ENCODE measurements at regions not wholly inside any gene's neighbourhood (a gene's known extent, or its start where the extent isn't known, plus 50 kb on each side); places are given as distances from the start of the nearest gene placed in this dataset.
A peak's percentile ranks its signal among the peaks of the same experiment; 100 is the strongest.
"Not testable (repeated sequence)": the region's sequence is repeated elsewhere in the genome, so short reads cannot be mapped to it uniquely, and the experiment has no call there.

DNA sequence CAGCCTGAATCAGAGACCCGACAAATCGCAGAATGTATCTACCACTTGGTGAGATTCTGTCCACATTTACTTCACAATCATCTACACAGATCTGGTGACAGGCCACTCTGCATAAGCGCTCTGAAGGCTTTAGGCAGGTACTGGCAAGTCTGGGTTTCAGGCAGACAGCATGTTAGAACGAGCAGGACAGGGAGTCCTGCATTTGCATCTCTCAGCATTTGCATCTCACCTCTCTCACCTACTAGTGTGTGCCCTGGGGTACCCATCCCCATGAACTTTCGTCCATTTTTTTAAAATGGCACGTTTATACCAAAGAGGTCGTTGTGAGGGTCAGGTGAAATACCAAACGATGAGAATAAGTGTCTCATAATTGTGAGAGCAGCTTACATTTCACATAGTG, 108.2 kb downstream of the SPATA31A1 start:
- not testable (repeated sequence) for DNase-seq

DNA sequence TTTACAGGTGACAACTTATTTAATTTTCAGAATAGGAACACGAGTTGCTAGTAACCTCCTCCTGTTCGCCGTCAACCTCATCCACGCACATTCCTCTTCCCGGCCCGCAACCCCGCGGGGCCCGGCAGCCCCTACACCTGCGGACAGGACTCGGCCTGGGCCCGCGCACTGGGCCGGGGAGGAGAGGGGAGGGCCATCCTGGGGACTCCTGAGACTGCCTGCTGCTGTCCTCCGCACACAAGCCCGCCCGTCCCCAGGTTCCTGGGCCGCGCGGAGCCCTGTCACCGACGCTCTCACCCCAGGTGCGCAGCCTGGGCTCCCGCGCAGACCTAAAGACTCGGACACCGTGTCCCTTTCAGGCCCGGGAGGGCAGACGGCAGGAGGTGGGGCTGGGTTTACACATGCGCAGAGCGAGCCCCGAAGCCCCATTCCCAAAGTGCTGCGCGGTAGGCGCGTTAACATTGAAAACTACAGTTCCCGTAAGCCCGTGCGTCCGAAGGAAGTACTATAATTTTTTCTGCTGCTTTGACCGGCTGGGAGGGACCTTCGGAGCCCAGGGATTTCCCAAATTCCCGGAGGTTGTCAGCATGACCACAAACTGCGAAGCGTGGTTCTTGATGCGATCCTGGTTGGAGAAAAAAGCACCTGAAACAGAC, 108.8 kb downstream of the SPATA31A1 start:
- DNase-seq = peak; percentile 86

DNA sequence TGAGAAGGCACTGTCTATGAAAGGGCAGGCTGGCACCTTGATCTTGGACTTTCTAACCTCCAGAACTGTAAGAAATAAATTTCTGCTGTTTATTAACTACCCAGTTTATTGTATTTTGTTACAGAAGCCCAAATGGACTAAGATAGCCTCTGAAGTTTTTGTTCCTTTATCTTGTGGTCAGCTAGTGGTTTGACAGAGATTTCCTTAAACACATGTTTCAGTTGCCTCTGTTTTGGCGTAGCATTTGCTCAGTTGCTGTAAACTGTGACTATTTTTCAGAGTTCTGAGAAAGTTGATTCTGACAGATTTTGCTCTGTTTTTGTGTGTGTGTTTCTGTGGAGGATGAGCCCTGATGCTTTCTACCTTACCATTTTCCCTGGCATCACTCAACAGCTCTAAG, 119.0 kb downstream of the SPATA31A1 start:
- DNase-seq = not testable (repeated sequence)

DNA sequence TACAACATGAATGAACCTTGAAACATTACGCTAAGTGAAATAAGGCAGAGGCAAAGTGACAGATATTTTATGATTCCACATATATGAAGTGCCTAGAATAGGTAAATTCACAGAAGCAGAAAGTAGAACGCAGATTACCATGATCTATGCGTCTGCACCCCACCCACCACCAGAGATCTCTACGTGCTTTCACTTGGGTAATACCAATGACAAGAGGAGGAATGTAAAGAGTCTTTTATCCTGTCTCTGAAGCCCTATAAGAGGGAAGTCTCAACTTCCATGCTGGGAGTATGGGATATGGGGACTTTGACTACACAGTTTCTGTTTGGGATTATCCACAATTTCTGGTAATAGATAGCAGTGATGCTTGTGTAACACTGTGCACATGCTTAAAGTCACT, 127.6 kb downstream of the SPATA31A1 start:
- DNase-seq = not testable (repeated sequence)

DNA sequence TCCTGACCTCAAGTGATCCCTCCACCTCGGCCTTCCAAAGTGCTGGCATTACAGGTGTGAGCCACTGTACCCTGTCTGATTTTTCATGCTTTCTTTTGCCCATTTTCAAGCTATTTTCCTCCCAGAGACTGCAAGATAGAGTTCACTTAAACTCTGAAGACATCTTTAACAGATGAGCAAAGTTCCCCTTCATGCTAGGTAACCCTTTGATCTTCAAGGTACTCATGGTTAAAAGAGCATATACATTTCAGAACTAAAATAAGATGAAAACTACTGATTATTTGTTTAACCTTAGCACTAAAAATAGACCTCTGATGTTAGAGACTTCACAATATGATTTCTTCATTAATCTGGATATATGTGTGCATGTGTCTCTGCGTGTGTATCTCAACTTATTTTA, 128.4 kb downstream of the SPATA31A1 start:
- not testable (repeated sequence) for DNase-seq

DNA sequence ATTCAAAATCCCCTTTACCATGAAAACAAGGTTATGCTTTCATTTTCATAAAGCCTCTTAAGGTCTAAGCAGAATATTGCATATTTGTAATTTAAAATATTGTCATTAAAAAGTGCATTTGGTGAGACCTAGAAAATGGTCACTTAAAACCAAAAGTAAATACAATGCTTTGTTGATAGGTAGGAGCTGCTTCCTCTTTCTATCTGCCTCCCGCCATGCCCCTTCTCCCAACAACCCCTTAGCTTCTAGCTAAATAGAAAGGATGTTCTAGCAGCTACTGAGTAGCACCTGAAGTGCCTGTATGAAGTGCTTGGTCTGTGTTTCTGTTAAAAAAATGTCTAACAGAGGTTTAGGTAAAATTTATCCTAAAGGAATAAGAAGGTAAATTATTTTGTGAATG, 128.8 kb downstream of the SPATA31A1 start:
- not testable (repeated sequence) for DNase-seq

DNA sequence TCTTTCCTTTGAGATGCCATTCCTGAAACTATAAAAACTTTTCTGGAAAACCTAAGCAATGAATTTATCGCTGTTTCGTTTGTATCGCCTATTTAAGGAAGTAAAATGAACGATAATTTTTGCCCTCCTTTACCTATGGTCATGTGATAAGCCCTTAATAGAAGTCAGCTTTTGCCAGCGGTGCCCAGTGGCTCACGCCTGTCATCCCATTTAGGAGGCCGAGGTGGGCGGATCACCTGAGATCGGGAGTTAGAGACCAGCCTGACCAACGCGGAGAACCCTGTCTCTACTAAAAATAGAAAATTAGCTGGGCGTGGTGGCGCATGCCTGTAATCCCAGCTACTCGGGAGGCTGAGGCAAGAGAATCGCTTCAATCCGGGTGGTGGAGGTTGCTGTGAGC, 132.0 kb downstream of the SPATA31A1 start:
- DNase-seq = not testable (repeated sequence)

DNA sequence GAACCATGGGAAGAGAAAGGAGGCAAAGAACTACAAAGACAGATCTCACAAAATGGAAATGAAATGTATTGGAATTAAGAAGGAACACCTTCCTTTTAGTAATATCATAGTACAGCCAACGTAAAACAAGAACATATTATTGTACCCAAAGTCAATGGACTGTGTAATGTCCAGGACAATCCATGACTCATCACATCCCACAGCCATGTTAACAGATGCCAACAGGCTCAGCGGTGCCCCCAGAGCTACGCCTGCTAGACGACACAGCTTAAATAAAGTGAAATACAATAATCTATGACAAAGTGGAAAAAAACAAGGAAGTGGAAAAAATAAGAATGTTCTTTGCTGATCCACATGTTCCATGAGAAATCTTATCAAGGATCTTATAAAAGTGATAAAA, 140.8 kb downstream of the SPATA31A1 start:
- not testable (repeated sequence) for DNase-seq

DNA sequence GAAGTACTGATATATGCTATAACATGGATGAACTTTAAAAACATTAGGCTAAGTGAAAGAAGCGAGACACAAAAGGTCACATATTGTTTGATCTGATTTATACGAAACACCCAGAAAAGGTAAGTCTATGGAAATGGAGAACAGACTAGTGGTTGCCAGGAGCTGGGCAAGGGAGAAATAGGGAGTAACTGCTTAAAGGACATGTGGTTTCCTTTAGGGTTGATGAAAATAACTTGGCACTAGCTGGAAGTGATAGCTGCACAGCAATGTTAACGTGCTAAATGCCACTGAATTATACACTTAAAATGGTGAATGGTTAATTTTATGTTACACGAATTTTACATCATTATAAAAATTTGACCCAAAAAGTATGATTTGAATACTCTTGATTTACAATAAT, 147.7 kb downstream of the SPATA31A1 start:
- DNase-seq = not testable (repeated sequence)

DNA sequence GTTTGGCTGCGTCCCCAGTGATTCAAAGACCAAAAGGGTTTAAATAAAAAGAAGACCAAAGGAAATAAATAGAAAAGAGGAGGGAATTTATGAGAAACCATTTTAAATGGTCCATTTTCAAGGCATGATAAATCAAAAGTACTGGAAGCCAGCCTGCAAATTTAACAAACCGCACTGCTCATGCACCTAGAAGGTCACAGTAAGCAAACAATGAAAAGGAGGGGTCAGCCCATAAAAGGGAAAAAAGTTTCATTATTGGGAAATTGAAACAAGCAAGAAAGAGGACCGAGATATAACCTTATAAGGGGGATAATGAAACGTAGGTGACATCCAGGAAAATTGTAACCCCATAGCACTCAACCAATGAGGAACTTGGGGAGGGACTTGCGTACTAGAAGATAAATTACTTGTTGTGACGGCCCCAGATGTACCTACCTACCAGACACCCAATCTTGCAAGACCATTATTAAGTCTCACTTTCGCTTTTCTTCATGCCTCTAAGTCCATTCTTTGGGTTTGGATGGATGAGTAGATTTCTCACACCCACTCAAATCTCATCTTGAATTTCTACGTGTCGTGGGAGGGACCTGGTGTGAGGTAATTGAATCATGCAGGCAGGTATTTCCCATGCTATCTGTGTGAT, 172.0 kb downstream of the SPATA31A1 start:
- DNase-seq = not testable (repeated sequence)

DNA sequence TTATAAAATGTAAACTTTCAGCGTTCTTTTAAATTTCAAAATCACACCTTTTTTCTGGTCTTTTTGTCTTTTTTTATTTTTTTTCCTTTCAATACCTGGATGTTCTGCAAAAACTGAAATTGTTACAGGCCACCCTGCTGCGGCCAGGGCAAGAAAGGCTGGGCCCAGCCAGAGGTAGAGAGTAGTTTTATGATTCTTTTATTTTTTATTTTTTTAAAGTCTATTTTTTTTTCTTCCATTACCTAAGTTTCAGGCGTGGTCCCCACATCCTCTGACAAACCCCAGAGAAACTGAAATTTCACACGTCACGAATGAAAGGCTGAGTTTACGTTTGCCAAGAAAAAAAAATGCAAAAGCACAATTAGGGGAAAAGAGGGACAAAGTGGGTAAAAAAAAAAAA, 177.1 kb downstream of the SPATA31A1 start:
- DNase-seq = not testable (repeated sequence)

DNA sequence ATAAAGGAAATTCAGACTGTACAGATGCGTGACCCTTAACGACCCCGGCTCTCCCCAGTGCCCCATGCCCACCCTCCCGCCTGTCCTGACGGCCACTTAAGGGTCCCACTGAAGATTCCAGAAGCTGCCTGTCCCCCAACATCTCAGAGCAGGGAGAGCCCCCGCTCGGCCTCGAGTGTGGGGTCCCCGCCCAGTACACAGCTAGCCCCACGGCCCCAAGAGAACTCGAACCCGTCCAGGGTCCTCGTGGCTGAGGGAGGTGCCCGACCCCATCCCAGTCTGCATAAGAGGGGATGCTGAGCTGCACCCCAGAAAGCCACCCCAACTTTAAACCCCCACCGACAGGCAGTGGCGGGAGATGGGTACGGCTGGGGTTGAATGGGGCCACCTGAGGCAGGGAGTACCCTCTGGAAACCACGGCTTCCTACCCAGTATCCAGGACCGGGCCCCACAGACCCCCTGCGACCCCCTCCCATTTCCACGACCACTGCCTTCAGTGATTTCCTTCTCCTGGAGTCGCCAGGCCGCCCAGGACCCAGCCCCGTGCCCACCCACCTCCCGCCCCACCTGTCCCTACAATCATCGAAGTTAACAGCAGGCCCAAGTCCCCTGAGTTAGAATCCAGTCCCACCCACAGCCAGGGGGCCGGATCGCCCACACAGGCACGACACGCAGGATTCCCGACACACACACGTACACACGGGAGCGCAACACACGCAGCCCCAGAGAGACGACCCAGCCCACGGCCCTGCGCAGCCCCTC, 177.7 kb downstream of the SPATA31A1 start:
- not testable (repeated sequence) for DNase-seq

DNA sequence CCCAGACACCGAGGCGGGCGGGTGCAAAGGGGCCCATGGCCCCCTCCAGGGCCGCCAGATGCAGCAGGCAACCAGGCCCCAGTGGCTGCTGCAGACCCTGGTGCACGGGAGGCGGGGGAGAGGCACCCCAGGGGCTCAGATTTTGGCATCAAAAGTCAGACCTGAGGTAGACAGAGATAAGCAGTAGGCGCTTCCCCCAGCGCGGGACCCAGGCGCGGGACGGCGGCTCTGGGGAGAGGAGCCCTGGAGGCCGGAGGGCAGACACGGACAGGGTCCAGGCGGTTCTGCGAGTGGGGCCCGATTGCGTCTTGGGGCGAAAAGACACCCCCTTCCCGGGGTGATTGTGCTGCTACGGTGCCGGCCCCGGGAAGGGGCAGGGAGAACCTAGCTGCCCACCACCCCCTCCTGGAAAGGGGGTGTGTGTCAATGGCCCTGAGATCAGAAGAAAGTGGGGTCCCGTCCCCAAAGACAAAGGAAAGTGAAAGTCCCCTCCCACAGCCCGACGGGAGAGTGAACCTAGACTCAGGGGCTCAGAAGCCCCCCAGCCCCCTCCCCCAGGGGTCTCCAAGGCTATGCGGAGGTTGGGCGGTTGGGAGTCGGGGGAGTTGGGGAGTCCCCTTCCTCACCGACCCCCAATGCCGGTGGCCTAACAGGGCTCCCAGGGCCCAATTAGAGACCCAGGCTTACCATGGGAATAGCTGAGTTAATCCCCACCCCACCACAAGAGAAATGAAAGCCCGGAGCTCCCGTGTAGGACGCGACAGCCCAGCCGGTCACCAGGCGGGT, 178.5 kb downstream of the SPATA31A1 start:
- DNase-seq = not testable (repeated sequence)

DNA sequence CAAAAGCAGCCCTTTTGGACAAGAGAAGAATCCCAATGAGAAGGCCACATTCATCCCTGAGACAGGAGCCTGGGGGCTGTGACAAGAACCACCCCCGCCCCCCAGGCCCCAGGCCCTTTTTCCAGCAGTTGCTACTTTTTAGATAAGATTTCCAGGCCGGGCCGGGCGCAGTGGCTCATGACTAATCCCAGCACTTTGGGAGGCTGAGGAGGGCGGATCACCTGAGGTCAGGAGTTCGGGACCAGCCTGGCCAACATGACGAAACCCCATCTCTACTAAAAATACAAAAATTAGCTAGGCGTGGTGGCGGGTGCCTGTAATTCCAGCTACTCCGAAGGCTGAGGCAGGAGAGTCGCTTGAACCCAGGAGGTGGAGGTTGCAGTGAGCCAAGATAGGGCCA, 179.4 kb downstream of the SPATA31A1 start:
- not testable (repeated sequence) for DNase-seq

DNA sequence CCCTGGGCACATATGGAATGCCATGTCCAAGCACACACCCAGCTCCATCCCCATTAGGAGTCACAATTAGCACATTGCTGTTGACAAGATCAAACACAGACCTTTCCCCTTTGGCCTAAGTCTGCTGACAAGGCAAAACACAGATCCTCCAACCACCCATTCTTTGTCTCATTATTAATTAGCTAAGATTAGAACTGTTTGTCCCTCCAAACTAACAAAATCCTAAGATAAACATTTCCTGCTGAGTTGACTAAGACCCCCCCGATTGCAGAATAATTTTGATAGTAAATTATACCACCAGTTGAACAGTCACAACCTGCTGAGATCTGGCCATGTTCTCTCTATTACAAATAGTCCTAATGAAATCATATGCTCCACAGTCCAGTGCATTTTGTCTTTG, 186.7 kb downstream of the SPATA31A1 start:
- DNase-seq = not testable (repeated sequence)

DNA sequence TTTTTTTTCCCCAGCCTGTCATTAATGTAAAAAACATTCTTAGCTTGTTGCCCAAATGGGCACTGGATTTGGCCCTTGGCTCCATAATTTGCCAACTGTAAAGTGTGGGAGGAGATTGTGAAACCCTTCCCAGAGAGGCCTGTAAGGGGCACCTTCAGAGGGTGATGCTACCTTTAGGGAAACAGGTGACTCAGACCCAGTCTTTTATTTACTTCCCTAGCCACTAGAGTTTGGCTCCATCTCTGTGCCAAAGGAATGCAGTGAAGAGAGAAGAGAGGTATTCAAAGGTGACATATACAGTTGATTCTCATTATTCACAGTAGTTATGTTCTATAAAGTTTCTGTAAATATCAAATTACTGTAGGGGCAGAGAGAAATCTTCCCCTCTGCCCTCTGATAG, 189.6 kb downstream of the SPATA31A1 start:
- not testable (repeated sequence) for DNase-seq

DNA sequence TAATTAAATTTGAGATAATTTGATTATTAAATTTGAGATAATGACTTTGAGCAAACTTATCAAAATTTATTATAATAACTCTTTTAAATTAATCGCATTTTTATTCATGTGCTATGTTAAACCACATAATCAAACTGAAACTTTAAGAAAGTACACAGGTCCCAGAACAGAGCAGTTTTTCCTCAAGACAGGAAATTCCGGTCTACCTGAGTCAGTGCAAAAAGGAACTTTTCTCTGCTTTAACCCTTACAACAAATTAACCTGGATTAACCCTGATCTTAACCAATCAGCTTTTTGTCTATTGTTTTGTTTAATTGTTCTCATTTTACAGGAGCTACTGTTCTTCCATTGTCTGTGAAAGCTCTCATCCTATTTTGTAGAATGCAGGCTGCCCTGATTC, 195.1 kb downstream of the SPATA31A1 start:
- DNase-seq = not testable (repeated sequence)

DNA sequence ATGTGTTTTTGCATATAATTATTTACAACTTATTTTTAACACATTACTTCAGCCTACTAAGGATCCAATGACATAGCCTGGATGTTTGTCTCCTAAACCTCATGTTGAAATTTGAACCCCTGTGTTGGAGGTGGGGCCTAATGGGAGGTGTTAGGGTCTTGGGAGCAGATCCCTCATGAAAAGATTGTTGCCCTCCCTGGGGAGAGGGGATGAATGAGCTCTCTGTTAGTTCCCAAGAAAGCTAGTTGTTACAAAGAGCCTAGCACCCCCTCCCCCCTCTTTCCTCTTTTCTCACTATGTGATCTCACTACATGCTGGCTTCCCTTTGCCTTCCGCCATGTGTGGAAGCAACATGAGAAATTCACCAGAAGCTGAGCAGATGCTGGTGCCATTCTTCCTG, 196.1 kb downstream of the SPATA31A1 start:
- DNase-seq = not testable (repeated sequence)

DNA sequence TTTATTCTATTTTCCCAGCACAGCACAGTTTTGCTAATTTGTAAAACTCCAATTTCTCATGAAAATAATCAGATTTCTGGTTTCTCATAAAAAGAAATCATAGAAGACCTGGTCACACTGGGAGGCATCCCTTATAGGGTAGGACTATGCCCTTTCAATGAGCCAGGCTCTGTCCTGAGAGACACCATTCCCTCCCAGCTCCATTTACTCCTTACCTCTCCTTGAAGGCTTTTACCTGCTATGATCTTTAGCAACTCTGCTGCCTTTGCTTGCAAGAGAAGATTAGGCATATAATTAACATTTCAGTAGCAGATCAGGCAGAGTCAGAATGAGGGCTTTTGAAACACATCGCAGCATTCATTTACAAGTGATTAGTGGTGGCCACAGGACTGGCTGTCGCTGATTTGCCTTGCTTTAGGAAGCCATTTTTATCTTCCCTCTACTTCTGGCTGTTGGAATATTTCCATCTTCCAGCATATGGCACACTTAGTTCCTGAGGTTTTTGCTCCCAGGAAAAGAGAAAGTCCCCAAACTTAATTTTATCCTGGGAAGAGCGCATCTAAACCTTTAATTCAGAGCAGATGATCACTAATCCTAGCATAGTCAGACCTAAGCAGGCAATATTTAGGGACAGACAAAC, 196.9 kb downstream of the SPATA31A1 start:
- not testable (repeated sequence) for DNase-seq

DNA sequence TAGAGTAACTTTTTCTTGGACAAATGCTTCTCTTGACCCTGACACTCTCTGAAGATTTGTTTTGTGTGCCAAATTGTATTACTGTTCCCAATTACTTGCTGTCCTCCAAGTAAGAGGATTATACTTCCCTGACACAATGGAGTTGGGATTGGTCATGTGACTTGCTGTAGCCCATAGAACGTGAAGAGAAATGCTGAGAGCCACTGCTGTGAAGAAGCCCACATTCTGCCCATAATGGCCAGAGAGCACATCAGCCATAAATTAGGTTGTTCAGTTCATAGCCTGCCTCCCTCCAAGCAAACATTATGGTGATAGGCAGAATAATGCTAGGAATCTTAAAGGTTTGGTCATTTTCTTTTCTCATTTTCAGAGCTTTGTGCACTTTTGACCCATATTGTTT, 198.9 kb downstream of the SPATA31A1 start:
- not testable (repeated sequence) for DNase-seq

DNA sequence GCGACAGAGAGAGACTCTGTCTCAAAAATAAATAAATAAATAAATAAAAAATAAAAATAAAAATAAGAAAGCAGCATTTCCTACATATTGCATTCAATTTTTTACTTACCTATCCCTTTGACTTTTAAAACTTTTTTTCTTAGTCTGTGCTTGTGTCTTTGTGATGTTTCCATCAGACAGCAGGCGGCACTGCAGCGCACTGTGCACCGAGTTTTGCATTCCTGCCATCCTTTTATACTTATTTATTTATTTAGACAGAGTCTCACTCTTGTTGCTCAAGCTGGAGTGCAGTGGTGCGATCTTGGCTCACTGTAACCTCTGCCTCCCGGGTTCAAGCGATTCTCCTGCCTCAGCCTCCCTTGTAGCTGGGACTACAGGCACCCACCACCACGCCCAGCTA, 203.9 kb downstream of the SPATA31A1 start:
- DNase-seq = not testable (repeated sequence)

All from muscle of arm (tissue), 1 donor.